Suprapubic skin (tissue), 3 donors: ENCODE measurements at regions not wholly inside any gene's neighbourhood (a gene's known extent, or its start where the extent isn't known, plus 50 kb on each side); places are given as distances from the start of the nearest gene placed in this dataset.

ENCODE experiments used
- POLR2A ChIP-seq, 2 donors: fragments of 450-650 bp; IDR thresholded peaks; one replicate each; pipeline ENCODE4 v1.6.1; 2017; ENCODE audit warnings: antibody characterized with exemption in 2 of 2, mild to moderate bottlenecking in 2 of 2, moderate library complexity in 2 of 2
- TF ChIP-seq, protein P1 (sequence below), 2 donors: fragments of 200-600 bp in 1 of 2; fragments of 450-650 bp in 1 of 2; sonication (generic) in 1 of 2; IDR thresholded peaks; one replicate each; pipeline ENCODE4 v1.5.1; 2016 to 2019; ENCODE audit warnings: antibody characterized with exemption in 2 of 2, mild to moderate bottlenecking in 1 of 2, moderate library complexity in 1 of 2

DNA sequence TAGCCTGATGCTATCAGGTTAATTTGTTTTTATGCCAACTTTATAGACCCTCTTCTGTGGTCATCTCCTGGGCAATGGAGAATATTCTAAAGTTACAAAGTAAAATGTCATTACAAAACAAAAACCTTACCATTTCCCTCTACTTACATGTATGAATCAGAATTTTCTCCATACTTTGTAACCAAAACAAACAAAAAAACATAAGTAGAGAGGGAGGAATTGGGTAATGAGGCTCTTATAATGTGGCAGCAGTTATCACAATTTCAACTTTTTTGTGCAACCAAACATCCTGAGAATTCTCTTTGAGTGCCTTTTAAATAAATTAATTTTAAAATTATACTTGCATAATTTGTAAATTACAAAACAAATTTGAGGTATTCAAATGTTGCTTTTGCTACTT is 332.8 kb downstream of the TXNL1 start:
- TF ChIP-seq, protein P1, sequence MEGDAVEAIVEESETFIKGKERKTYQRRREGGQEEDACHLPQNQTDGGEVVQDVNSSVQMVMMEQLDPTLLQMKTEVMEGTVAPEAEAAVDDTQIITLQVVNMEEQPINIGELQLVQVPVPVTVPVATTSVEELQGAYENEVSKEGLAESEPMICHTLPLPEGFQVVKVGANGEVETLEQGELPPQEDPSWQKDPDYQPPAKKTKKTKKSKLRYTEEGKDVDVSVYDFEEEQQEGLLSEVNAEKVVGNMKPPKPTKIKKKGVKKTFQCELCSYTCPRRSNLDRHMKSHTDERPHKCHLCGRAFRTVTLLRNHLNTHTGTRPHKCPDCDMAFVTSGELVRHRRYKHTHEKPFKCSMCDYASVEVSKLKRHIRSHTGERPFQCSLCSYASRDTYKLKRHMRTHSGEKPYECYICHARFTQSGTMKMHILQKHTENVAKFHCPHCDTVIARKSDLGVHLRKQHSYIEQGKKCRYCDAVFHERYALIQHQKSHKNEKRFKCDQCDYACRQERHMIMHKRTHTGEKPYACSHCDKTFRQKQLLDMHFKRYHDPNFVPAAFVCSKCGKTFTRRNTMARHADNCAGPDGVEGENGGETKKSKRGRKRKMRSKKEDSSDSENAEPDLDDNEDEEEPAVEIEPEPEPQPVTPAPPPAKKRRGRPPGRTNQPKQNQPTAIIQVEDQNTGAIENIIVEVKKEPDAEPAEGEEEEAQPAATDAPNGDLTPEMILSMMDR (IDR thresholded peaks at IDR 0.05), result no peak
- no peak for TF ChIP-seq POLR2A (IDR thresholded peaks at IDR 0.05)
